ENCODE measurements at regions not wholly inside any gene's neighbourhood (a gene's known extent, or its start where the extent isn't known, plus 50 kb on each side); places are given as distances from the start of the nearest gene placed in this dataset.

GRCh38 chr2:192888109-192888508 is 693.4 kb upstream of the TMEFF2 start:
- TF ChIP-seq ZSCAN20 (CRISPR knock-in tag; IDR thresholded peaks at IDR 0.05), result no peak
- TF ChIP-seq CBX8 (IDR thresholded peaks at IDR 0.05), result no peak
- TF ChIP-seq JUNB (IDR thresholded peaks at IDR 0.05), result no peak
- TF ChIP-seq PBX3 (IDR thresholded peaks at IDR 0.05), result no peak
- no peak for TF ChIP-seq KDM5A (IDR thresholded peaks at IDR 0.05)
- TF ChIP-seq USF2 (IDR thresholded peaks at IDR 0.05), result no peak
- no peak for TF ChIP-seq MAZ (IDR thresholded peaks at IDR 0.05; ENCODE audit: borderline replicate concordance, low read depth, low read length)
- no peak for TF ChIP-seq BHLHE40 (IDR thresholded peaks at IDR 0.05; ENCODE audit: low read depth, low read length)
- no peak for TF ChIP-seq ELK1 (IDR thresholded peaks at IDR 0.05; ENCODE audit: low read depth, low read length)
- TF ChIP-seq HOXA7 (CRISPR knock-in tag; IDR thresholded peaks at IDR 0.05), result no peak
- TF ChIP-seq POLR2AphosphoS2 (conservative IDR thresholded peaks at IDR 0.05; ENCODE audit: low read length), result no peak
- no peak for TF ChIP-seq EHMT2 (IDR thresholded peaks at IDR 0.05; ENCODE audit: low read depth)
- TF ChIP-seq MYC (IDR thresholded peaks at IDR 0.05; ENCODE audit: borderline replicate concordance, low read length), result no peak
- no peak for TF ChIP-seq NPAS2 (CRISPR knock-in tag; IDR thresholded peaks at IDR 0.05; ENCODE audit: borderline replicate concordance)
- no peak for TF ChIP-seq HOXB5 (CRISPR knock-in tag; IDR thresholded peaks at IDR 0.05)
- ChIA-PET CTCF (no interaction called here), POLR2A (no interaction called here)
- Histone ChIP-seq H3K27ac (no peak overlapping the region), H3K4me3 (no peak overlapping the region), H3K4me2 (no peak overlapping the region), H3K9me3 (no peaks in the 10 kb centered on the region), H3K4me1 (0 out of 3 replicates have a peak, but pooled peaks cover 6% of the 10 kb centered on the region)
- FAIRE-seq (no peak), DNase-seq (ENCODE audit: low read depth in 1 of 2, low spot score in 1 of 2) (no peak), ATAC-seq (no peak)

- no peak for FAIRE-seq
- CTCF ChIA-PET, result no interaction called here
Observed at GRCh38 chr2:192887337-192887736, 692.6 kb upstream of the TMEFF2 start.

GRCh38 chr2:192886636-192887035 is 691.9 kb upstream of the TMEFF2 start:
- POLR2A ChIA-PET, result no interaction called here
- no peaks in the 10 kb centered on the region for H3K9me3 ChIP-seq
- FAIRE-seq (no peak), ATAC-seq (no peak), DNase-seq (ENCODE audit: low read depth in 1 of 2, low spot score in 1 of 2) (no peak)
- H3K4me2 ChIP-seq, result no peak overlapping the region
- 0 out of 3 replicates have a peak, but pooled peaks cover 6% of the 10 kb centered on the region for H3K4me1 ChIP-seq
- H3K4me3 ChIP-seq, result no peak overlapping the region
- CTCF ChIA-PET, result no interaction called here
- WGBS (ENCODE audit: missing lambda C conversion rate), result 29% methylated on average over 1 of the region's 1 CpG
- H3K27ac ChIP-seq, result no peak overlapping the region
- no peak for TF ChIP-seq FOSB (CRISPR knock-in tag; IDR thresholded peaks at IDR 0.05)
- TF ChIP-seq POLR2A (IDR thresholded peaks at IDR 0.05; ENCODE audit: low read length), result no peak
- no peak for TF ChIP-seq ZSCAN20 (CRISPR knock-in tag; IDR thresholded peaks at IDR 0.05)
- TF ChIP-seq CTCF (IDR thresholded peaks at IDR 0.05), result no peak
- no peak for TF ChIP-seq E2F6 (IDR thresholded peaks at IDR 0.05; ENCODE audit: borderline replicate concordance, low read depth)
- no peak for TF ChIP-seq FOSL2 (IDR thresholded peaks at IDR 0.05)
- no peak for TF ChIP-seq FOSL2 (CRISPR knock-in tag; IDR thresholded peaks at IDR 0.05)
- TF ChIP-seq SMC3 (IDR thresholded peaks at IDR 0.05), result no peak
- no peak for TF ChIP-seq CEBPB (IDR thresholded peaks at IDR 0.05)
- TF ChIP-seq ELK1 (IDR thresholded peaks at IDR 0.05; ENCODE audit: low read depth, low read length), result no peak
- no peak for TF ChIP-seq EHMT2 (IDR thresholded peaks at IDR 0.05; ENCODE audit: low read depth)
- TF ChIP-seq BHLHE40 (IDR thresholded peaks at IDR 0.05; ENCODE audit: low read depth, low read length), result no peak
- no peak for TF ChIP-seq NR3C1 (IDR thresholded peaks at IDR 0.05)
- TF ChIP-seq PBX3 (IDR thresholded peaks at IDR 0.05), result no peak
- TF ChIP-seq HES2 (IDR thresholded peaks at IDR 0.05), result no peak
- TF ChIP-seq ATOH8 (CRISPR knock-in tag; IDR thresholded peaks at IDR 0.05; ENCODE audit: low read depth), result no peak

More at GRCh38 chr2:192887337-192887736, 692.6 kb upstream of the TMEFF2 start:
- H3K27ac ChIP-seq, result no peak overlapping the region
- H3K9me3 ChIP-seq, result no peaks in the 10 kb centered on the region
- H3K4me2 ChIP-seq, result no peak overlapping the region
- ATAC-seq (no peak), DNase-seq (ENCODE audit: low read depth in 1 of 2, low spot score in 1 of 2) (no peak)
- POLR2A ChIA-PET, result no interaction called here
- 0 out of 3 replicates have a peak, but pooled peaks cover 6% of the 10 kb centered on the region for H3K4me1 ChIP-seq
- WGBS (ENCODE audit: missing lambda C conversion rate), result 93% methylated on average over 1 of the region's 1 CpG
- TF ChIP-seq SMC3 (IDR thresholded peaks at IDR 0.05) (no peak), MYC (IDR thresholded peaks at IDR 0.05; ENCODE audit: borderline replicate concordance, low read length) (no peak), EHF (CRISPR knock-in tag; IDR thresholded peaks at IDR 0.05) (no peak)
- no peak overlapping the region for H3K4me3 ChIP-seq
